ENCODE measurements at regions not wholly inside any gene's neighbourhood (a gene's known extent, or its start where the extent isn't known, plus 50 kb on each side); places are given as distances from the start of the nearest gene placed in this dataset.
A peak's percentile ranks its signal among the peaks of the same experiment; 100 is the strongest.

- H2AFZ ChIP-seq (ENCODE audit: insufficient read depth, low read depth, low read length, poor library complexity, severe bottlenecking): peak overlapping the region; percentile 36
- DNase-seq (peak; percentile 74), ATAC-seq (ENCODE audit: low read depth) (no peak)
- H3K27me3 ChIP-seq (replicated peaks in 1 of 4; ENCODE audit: control extremely low read depth in 1 of 4, control insufficient read depth in 3 of 4, insufficient read depth in 4 of 4, low read length in 3 of 4): no peaks in the 10 kb centered on the region
- no peaks in the 10 kb centered on the region for H3K79me2 ChIP-seq (ENCODE audit: control insufficient read depth, insufficient read depth, low read length)
- peak overlapping the region; percentile 97 for H3K4me2 ChIP-seq (replicated peaks; ENCODE audit: low read depth, low read length, poor library complexity, severe bottlenecking)
- peaks cover 41 to 53% of the 10 kb centered on the region in 2 donors for H3K4me1 ChIP-seq (ENCODE audit: control insufficient read depth in 2 of 2, insufficient read depth in 2 of 2, low read length in 2 of 2)
- ChIA-PET CTCF (interaction anchor here (0.7 to 5.0 kb wide), 12 partner anchors 9 to 417 kb away, joined by 3 to 73 read pairs (median 4); partner anchors contain the start of gene TBL1XR1), POLR2A (interaction anchor here (0.6 to 1.5 kb wide), 4 partner anchors 19 to 164 kb away, joined by 3 to 4 read pairs (median 3); partner anchors contain the start of gene TBL1XR1)
- Mint-ChIP-seq H3K4me1 (peaks cover 57% of the 10 kb centered on the region), H3K27ac (peak overlapping the region; percentile 98), H3K27me3 (no peaks in the 10 kb centered on the region), H3K9me3 (ENCODE audit: insufficient read depth) (no peaks in the 10 kb centered on the region), H3K4me3 (peak overlapping the region; percentile 91)
- no peak for TF ChIP-seq EZH2 (IDR thresholded peaks at IDR 0.05; ENCODE audit: borderline replicate concordance, insufficient read depth, low read depth, low read length, poor library complexity, severe bottlenecking)
- no peak for TF ChIP-seq CTCF (IDR thresholded peaks at IDR 0.05)
- H4K20me1 ChIP-seq (ENCODE audit: control insufficient read depth, insufficient read depth, low read length, poor library complexity, severe bottlenecking): no peaks in the 10 kb centered on the region
- H3K4me3 ChIP-seq (ENCODE audit: control extremely low read depth in 1 of 5, extremely low read depth in 1 of 5, insufficient read depth in 1 of 5, low read depth in 2 of 5, low read length in 4 of 5): peak overlapping the region in 2 of 5 experiments; percentile 57 to 87
- intact Hi-C loops (cut with micrococcal nuclease): loop anchor here (2.0 to 5.0 kb wide), 5 partner anchors 13 to 1786 kb away; partner anchors contain the start of gene PIK3CA
- peak overlapping the region; percentile 86 for H3K9ac ChIP-seq (ENCODE audit: low read length)
- H3K9me3 ChIP-seq (ENCODE audit: control extremely low read depth in 1 of 3, control insufficient read depth in 2 of 3, insufficient read depth in 1 of 3, low read length in 2 of 3): no peaks in the 10 kb centered on the region
- H3K36me3 ChIP-seq (replicated peaks in 1 of 2; ENCODE audit: control extremely low read depth in 1 of 2, control insufficient read depth in 1 of 2, extremely low read depth in 1 of 2, insufficient read depth in 2 of 2, low read length in 1 of 2): no peaks in the 10 kb centered on the region
- H3K27ac ChIP-seq (ENCODE audit: low read length in 2 of 2): peak overlapping the region; percentile 90
- WGBS (ENCODE audit: insufficient coverage): 63% methylated on average over 7 of the region's 13 CpGs
Observed at GRCh38 chr3:177361081-177361938, 164.0 kb upstream of the TBL1XR1 start.

GRCh38 chr3:177362626-177363025, 165.3 kb upstream of the TBL1XR1 start:
- H4K20me1 ChIP-seq (ENCODE audit: control insufficient read depth, insufficient read depth, low read length, poor library complexity, severe bottlenecking): no peaks in the 10 kb centered on the region
- TF ChIP-seq CTCF (IDR thresholded peaks at IDR 0.05): no peak
- TF ChIP-seq EZH2 (IDR thresholded peaks at IDR 0.05; ENCODE audit: borderline replicate concordance, insufficient read depth, low read depth, low read length, poor library complexity, severe bottlenecking): no peak
- H3K4me3 Mint-ChIP-seq: no peak overlapping the region
- H3K4me2 ChIP-seq (replicated peaks; ENCODE audit: low read depth, low read length, poor library complexity, severe bottlenecking): no peak overlapping the region
- H3K27ac ChIP-seq (ENCODE audit: low read length in 2 of 2): no peak overlapping the region
- 90% methylated on average over 2 of the region's 2 CpGs for WGBS (ENCODE audit: insufficient coverage)
- DNase-seq (no peak), ATAC-seq (ENCODE audit: low read depth) (no peak)
- H3K4me1 Mint-ChIP-seq: peaks cover 47% of the 10 kb centered on the region
- H3K27me3 Mint-ChIP-seq: no peaks in the 10 kb centered on the region
- intact Hi-C loops (cut with micrococcal nuclease): loop anchor here (5.0 kb wide), 2 partner anchors 410 to 1785 kb away; partner anchors contain the start of gene PIK3CA
- no peaks in the 10 kb centered on the region for H3K27me3 ChIP-seq (replicated peaks in 1 of 4; ENCODE audit: control extremely low read depth in 1 of 4, control insufficient read depth in 3 of 4, insufficient read depth in 4 of 4, low read length in 3 of 4)
- no peak overlapping the region for H3K4me3 ChIP-seq (ENCODE audit: control extremely low read depth in 1 of 5, extremely low read depth in 1 of 5, insufficient read depth in 1 of 5, low read depth in 2 of 5, low read length in 4 of 5)
- ChIA-PET CTCF (interaction anchor here (3.2 to 5.0 kb wide), 2 partner anchors 166 to 416 kb away, joined by 10 to 73 read pairs; partner anchors contain the start of gene TBL1XR1), POLR2A (interaction anchor here (1.3 kb wide), 1 partner anchor 178 kb away, joined by 3 read pairs; no protein-coding TSS in a partner anchor)
- H3K9me3 Mint-ChIP-seq (ENCODE audit: insufficient read depth): peaks cover 2% of the 10 kb centered on the region
- no peak overlapping the region for H2AFZ ChIP-seq (ENCODE audit: insufficient read depth, low read depth, low read length, poor library complexity, severe bottlenecking)
- H3K27ac Mint-ChIP-seq: peak overlapping the region; percentile 38
- H3K79me2 ChIP-seq (ENCODE audit: control insufficient read depth, insufficient read depth, low read length): no peaks in the 10 kb centered on the region
- no peaks in the 10 kb centered on the region for H3K36me3 ChIP-seq (replicated peaks in 1 of 2; ENCODE audit: control extremely low read depth in 1 of 2, control insufficient read depth in 1 of 2, extremely low read depth in 1 of 2, insufficient read depth in 2 of 2, low read length in 1 of 2)
- no peaks in the 10 kb centered on the region for H3K9me3 ChIP-seq (ENCODE audit: control extremely low read depth in 1 of 3, control insufficient read depth in 2 of 3, insufficient read depth in 1 of 3, low read length in 2 of 3)
- H3K9ac ChIP-seq (ENCODE audit: low read length): no peak overlapping the region
- H3K4me1 ChIP-seq (ENCODE audit: control insufficient read depth in 2 of 2, insufficient read depth in 2 of 2, low read length in 2 of 2): peaks cover 36 to 47% of the 10 kb centered on the region in 2 donors
